Tibial nerve (tissue), 4 donors: ENCODE measurements at regions not wholly inside any gene's neighbourhood (a gene's known extent, or its start where the extent isn't known, plus 50 kb on each side); places are given as distances from the start of the nearest gene placed in this dataset.

ENCODE experiments used
- EP300 ChIP-seq, 2 donors: sonication (generic); formaldehyde crosslinking; IDR thresholded peaks; one replicate each; pipeline ENCODE4 v1.6.1; 2017; ENCODE audit warnings: antibody characterized with exemption in 2 of 2, mild to moderate bottlenecking in 1 of 2
- POLR2A ChIP-seq, 2 donors: fragments of 450-650 bp; IDR thresholded peaks; one replicate each; pipeline ENCODE4 v1.6.1; 2017; ENCODE audit warnings: antibody characterized with exemption in 2 of 2, mild to moderate bottlenecking in 2 of 2, moderate library complexity in 2 of 2
- TF ChIP-seq, protein P1 (sequence below), 5 experiments: fragments of 200-600 bp in 3 of 5; fragments of 450-650 bp in 2 of 5; sonication (generic) in 3 of 5; IDR thresholded peaks; one replicate each; pipeline ENCODE4 v1.5.1; 2016 to 2019; ENCODE audit warnings: antibody characterized with exemption in 5 of 5, mild to moderate bottlenecking in 3 of 5, moderate library complexity in 2 of 5

DNA sequence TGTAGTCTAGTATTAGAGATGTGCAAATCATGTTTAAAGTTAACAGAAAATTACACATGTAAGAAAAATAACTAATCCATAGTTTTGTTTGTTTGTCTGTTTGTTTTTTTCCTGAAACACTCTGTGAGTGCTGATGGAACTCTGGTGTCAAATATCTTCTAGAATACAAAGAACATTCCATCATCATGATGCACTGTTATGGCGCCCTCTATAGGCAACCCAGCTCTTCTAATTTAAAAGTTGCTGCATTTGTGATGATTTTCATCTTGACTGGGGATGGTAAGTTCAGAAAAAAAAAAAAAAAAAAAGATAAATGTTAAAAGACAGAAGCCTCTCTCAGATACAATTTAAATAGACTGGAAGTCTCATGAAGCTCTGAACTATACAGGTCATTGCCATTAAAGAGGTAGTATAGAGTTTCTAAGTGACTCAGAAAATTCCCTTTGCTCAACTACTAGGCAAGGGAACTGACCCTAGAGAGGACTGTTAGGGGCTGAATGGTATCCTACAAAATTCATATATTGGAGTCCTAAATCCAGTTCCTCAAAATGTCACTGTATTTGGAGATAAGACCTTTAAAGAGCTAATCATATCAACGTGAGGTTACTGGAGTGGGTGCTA, 597.2 kb upstream of the ANO3 start:
- TF ChIP-seq POLR2A (IDR thresholded peaks at IDR 0.05) (no peak), EP300 (IDR thresholded peaks at IDR 0.05) (no peak)
- TF ChIP-seq, protein P1, sequence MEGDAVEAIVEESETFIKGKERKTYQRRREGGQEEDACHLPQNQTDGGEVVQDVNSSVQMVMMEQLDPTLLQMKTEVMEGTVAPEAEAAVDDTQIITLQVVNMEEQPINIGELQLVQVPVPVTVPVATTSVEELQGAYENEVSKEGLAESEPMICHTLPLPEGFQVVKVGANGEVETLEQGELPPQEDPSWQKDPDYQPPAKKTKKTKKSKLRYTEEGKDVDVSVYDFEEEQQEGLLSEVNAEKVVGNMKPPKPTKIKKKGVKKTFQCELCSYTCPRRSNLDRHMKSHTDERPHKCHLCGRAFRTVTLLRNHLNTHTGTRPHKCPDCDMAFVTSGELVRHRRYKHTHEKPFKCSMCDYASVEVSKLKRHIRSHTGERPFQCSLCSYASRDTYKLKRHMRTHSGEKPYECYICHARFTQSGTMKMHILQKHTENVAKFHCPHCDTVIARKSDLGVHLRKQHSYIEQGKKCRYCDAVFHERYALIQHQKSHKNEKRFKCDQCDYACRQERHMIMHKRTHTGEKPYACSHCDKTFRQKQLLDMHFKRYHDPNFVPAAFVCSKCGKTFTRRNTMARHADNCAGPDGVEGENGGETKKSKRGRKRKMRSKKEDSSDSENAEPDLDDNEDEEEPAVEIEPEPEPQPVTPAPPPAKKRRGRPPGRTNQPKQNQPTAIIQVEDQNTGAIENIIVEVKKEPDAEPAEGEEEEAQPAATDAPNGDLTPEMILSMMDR (IDR thresholded peaks at IDR 0.05): peak in 1 of 5 experiments; percentile 8
